Caco-2 (cell line): ENCODE measurements at regions not wholly inside any gene's neighbourhood (a gene's known extent, or its start where the extent isn't known, plus 50 kb on each side); places are given as distances from the start of the nearest gene placed in this dataset.

Experiments used
- BruUV-seq: library from RNA; stranded (reverse); fragments of 400-500 nt; replicated peaks from 2 replicates; lab custom pipeline; 2021; lab: Mats Ljungman, UMichigan
- CTCF ChIA-PET: fragments of 300-600 bp; sonication (Branson Sonifier 250); formaldehyde crosslinking; loops from one replicate; lab custom pipeline; 2022; ENCODE audit warnings: antibody characterized with exemption; lab: Charles Lee
- POLR2A ChIA-PET: fragments of 300-600 bp; sonication (Branson Sonifier 250); formaldehyde crosslinking; loops from one replicate; lab custom pipeline; 2022; ENCODE audit warnings: antibody characterized with exemption; lab: Charles Lee
- DNase-seq, 2 experiments: peaks; one replicate each; pipeline versions ENCODE4 v3.0.0 to v3.0.0-alpha.2; 2020 to 2022
- H3K27me3 ChIP-seq: replicated peaks from 2 replicates; pipeline ENCODE4 v1.6.0; 2011; ENCODE audit warnings: low read length; ENCODE audit not compliant: control insufficient read depth, insufficient read depth
- H3K36me3 ChIP-seq: 2 replicates; pipeline ENCODE4 v1.5.1; 2011; ENCODE audit warnings: low read length; ENCODE audit not compliant: control insufficient read depth, insufficient read depth
- H3K4me1 ChIP-seq: fragments of 250-450 bp; sonication (Bioruptor Pico); 2 replicates; pipeline ENCODE4 v1.5.1; 2020; ENCODE audit warnings: mild to moderate bottlenecking
- H3K4me3 ChIP-seq: 2 replicates; pipeline ENCODE4 v1.5.1; 2011; ENCODE audit warnings: low read depth, mild to moderate bottlenecking, control low read depth, low read length
- H3K9me3 ChIP-seq: fragments of 250-450 bp; sonication (Bioruptor Pico); 2 replicates; pipeline ENCODE4 v1.5.1; 2020; ENCODE audit warnings: mild to moderate bottlenecking, moderate library complexity
- H3K27ac Mint-ChIP-seq: one replicate; pipeline ENCODE4 v1.8.0; 2022; ENCODE audit warnings: mixed read lengths; ENCODE audit not compliant: unreplicated experiment
- H3K27me3 Mint-ChIP-seq: one replicate; pipeline ENCODE4 v1.8.0; 2022; ENCODE audit warnings: mixed read lengths; ENCODE audit not compliant: insufficient read depth, unreplicated experiment
- H3K36me3 Mint-ChIP-seq: one replicate; pipeline ENCODE4 v1.8.0; 2022; ENCODE audit warnings: mild to moderate bottlenecking, mixed read lengths; ENCODE audit not compliant: insufficient read depth, unreplicated experiment
- H3K4me1 Mint-ChIP-seq: one replicate; pipeline ENCODE4 v1.8.0; 2022; ENCODE audit warnings: low read depth, mixed read lengths; ENCODE audit not compliant: unreplicated experiment
- H3K4me3 Mint-ChIP-seq: one replicate; pipeline ENCODE4 v1.8.0; 2022; ENCODE audit warnings: mild to moderate bottlenecking, moderate library complexity, mixed read lengths; ENCODE audit not compliant: unreplicated experiment
- H3K9me3 Mint-ChIP-seq: one replicate; pipeline ENCODE4 v1.8.0; 2022; ENCODE audit warnings: mixed read lengths; ENCODE audit not compliant: unreplicated experiment
- CTCF ChIP-seq, 2 experiments: fragments of 200-600 bp in 1 of 2; IDR thresholded peaks; 1 replicate in 1 of 2; 2 replicates in 1 of 2; pipeline versions ENCODE4 v1.5.1 to v1.8.0; 2011 to 2022; ENCODE audit warnings: antibody characterized with exemption in 1 of 2, control low read depth in 1 of 2, inconsistent platforms in 1 of 2, low read depth in 1 of 2, low read length in 1 of 2, mild to moderate bottlenecking in 1 of 2, moderate library complexity in 1 of 2; ENCODE audit not compliant: insufficient read depth in 1 of 2, severe bottlenecking in 1 of 2, unreplicated experiment in 1 of 2
- intact Hi-C: fragments of 100-400 bp; cut with micrococcal nuclease; formaldehyde crosslinking; loops from one replicate; pipeline ENCODE4 v1.10.0; 2022; ENCODE audit not compliant: unreplicated experiment

- ChIA-PET POLR2A (no interaction called here), CTCF (no interaction called here)
- H3K4me1 ChIP-seq, result no peaks in the 10 kb centered on the region
- peaks cover 18% of the 10 kb centered on the region for H3K27me3 Mint-ChIP-seq
- H3K4me3 Mint-ChIP-seq, result no peak overlapping the region
- no peak for TF ChIP-seq CTCF (IDR thresholded peaks at IDR 0.05; ENCODE audit: insufficient read depth in 1 of 2, low read depth in 1 of 2, low read length in 1 of 2, severe bottlenecking in 1 of 2, unreplicated experiment in 1 of 2)
- no peaks in the 10 kb centered on the region for H3K36me3 Mint-ChIP-seq
- H3K9me3 ChIP-seq, result peaks cover 13% of the 10 kb centered on the region
- H3K27ac Mint-ChIP-seq, result no peak overlapping the region
- no TSS peak for BruUV-seq
- H3K36me3 ChIP-seq, result no peaks in the 10 kb centered on the region
- intact Hi-C loops, result no loop called here
- H3K4me3 ChIP-seq, result no peak overlapping the region
- no peaks in the 10 kb centered on the region for H3K27me3 ChIP-seq
- peaks cover 24% of the 10 kb centered on the region for H3K9me3 Mint-ChIP-seq
- H3K4me1 Mint-ChIP-seq, result no peaks in the 10 kb centered on the region
- no peak for DNase-seq
These were observed 238.6 kb upstream of the DDHD1 start for GRCh38 chr14:53391631-53392285.

- no peaks in the 10 kb centered on the region for H3K36me3 Mint-ChIP-seq
- no peak overlapping the region for H3K4me3 ChIP-seq
- no peaks in the 10 kb centered on the region for H3K4me1 ChIP-seq
- TF ChIP-seq CTCF (IDR thresholded peaks at IDR 0.05; ENCODE audit: insufficient read depth in 1 of 2, low read depth in 1 of 2, low read length in 1 of 2, severe bottlenecking in 1 of 2, unreplicated experiment in 1 of 2), result no peak
- H3K27me3 ChIP-seq, result no peaks in the 10 kb centered on the region
- no peak for DNase-seq
- H3K27me3 Mint-ChIP-seq, result peaks cover 18% of the 10 kb centered on the region
- H3K4me1 Mint-ChIP-seq, result no peaks in the 10 kb centered on the region
- ChIA-PET POLR2A (no interaction called here), CTCF (interaction anchor here (0.6 kb wide), 1 partner anchor 34 kb away, joined by 3 read pairs; no protein-coding TSS in a partner anchor)
- H3K9me3 ChIP-seq, result peaks cover 13% of the 10 kb centered on the region
- no TSS peak for BruUV-seq
- intact Hi-C loops, result no loop called here
- H3K36me3 ChIP-seq, result no peaks in the 10 kb centered on the region
- peaks cover 18% of the 10 kb centered on the region for H3K9me3 Mint-ChIP-seq
- H3K27ac Mint-ChIP-seq, result no peak overlapping the region
- H3K4me3 Mint-ChIP-seq, result no peak overlapping the region
These were observed 238.0 kb upstream of the DDHD1 start for GRCh38 chr14:53391156-53391555.

DNA sequence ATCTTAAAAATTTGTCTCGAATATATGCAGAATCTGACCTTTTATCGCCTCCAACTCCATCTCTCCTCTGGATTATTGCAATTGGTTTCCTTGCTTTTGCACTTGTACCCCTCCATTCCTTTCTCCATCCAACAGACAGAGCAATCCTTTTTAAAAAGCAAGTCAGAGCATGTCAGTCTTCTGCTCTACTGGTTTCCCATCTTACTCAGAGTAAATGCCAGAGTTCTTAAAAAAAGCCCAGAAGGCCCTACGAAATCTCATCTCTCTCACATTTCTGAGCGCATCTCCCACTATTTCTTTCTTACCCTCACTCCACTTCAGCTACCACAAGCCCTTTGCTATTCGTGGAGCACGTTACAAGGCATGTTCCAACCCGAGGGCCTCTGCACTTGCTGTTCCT, 236.9 kb upstream of the DDHD1 start:
- POLR2A ChIA-PET, result no interaction called here
- no peaks in the 10 kb centered on the region for H3K36me3 Mint-ChIP-seq
- Histone ChIP-seq H3K9me3 (peaks cover 6% of the 10 kb centered on the region), H3K27me3 (no peaks in the 10 kb centered on the region), H3K36me3 (no peaks in the 10 kb centered on the region), H3K4me1 (no peaks in the 10 kb centered on the region), H3K4me3 (no peak overlapping the region)
- H3K4me1 Mint-ChIP-seq, result no peaks in the 10 kb centered on the region
- no TSS peak for BruUV-seq
- H3K4me3 Mint-ChIP-seq, result no peak overlapping the region
- intact Hi-C loops, result no loop called here
- H3K27me3 Mint-ChIP-seq, result peaks cover 18% of the 10 kb centered on the region
- no peak for TF ChIP-seq CTCF (IDR thresholded peaks at IDR 0.05; ENCODE audit: insufficient read depth in 1 of 2, low read depth in 1 of 2, low read length in 1 of 2, severe bottlenecking in 1 of 2, unreplicated experiment in 1 of 2)
- peaks cover 14% of the 10 kb centered on the region for H3K9me3 Mint-ChIP-seq
- CTCF ChIA-PET, result no interaction called here
- DNase-seq, result no peak
- no peak overlapping the region for H3K27ac Mint-ChIP-seq
